HG03025 (cell line): ENCODE measurements at regions not wholly inside any gene's neighbourhood (a gene's known extent, or its start where the extent isn't known, plus 50 kb on each side); places are given as distances from the start of the nearest gene placed in this dataset.

Experiments used
- ATAC-seq: cut with Tn5 transposase; IDR thresholded peaks from one replicate; pipeline ENCODE4 v1.9.1; 2021; ENCODE audit warnings: mild to moderate bottlenecking, moderate library complexity; ENCODE audit not compliant: unreplicated experiment, low FRiP score

DNA sequence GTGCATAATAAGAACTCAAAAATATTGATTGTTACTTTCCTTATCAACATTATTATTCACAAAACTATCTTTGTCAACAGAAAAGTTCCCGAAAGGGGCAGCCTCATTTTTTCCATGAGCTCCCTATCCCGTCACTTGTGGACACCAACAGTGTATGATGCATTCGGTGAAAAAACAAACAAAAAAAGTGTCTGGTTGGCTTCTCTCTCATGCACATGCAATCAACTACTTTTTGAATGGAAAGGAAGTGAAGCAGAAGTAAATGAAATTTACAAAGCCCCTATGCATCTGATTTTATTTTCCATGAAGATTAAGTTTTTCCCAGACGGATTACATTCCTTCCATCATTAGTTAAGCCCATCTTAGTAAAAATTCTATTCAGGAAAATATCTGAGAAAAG, 526.9 kb downstream of the RFC3 start:
- ATAC-seq, result no peak

DNA sequence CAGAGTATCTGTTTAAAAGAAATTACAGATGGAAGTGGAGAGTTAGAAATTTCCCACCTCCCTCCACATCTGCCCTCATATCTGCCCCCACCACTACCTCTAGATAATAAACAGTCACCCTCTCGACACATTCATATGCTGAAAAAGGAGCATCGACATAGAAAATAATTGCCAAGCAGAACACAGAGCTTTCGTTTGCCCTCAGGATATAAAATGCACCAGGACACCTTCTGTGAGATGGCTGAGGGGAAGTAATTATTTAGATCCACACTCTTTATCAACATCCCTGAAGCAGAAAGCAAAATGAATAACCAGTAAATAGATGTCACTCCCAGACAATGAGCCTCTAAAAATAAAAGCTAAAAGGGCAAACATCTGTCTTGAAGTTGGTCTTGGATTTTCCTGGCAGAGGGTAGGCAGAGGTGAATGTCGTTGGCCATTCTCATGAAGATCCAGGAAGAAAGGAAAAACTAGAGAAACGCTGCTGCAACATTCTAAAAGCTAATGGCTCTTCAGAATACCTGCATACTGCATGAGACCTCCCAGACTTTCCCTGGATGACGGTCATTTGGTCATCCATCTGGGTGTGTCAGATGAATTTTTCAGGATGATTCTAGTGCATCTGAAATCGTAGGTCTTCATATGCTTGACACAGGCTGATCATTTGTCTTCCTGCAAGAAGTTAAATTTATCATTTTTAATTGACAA, 527.5 kb downstream of the RFC3 start:
- ATAC-seq, result no peak

DNA sequence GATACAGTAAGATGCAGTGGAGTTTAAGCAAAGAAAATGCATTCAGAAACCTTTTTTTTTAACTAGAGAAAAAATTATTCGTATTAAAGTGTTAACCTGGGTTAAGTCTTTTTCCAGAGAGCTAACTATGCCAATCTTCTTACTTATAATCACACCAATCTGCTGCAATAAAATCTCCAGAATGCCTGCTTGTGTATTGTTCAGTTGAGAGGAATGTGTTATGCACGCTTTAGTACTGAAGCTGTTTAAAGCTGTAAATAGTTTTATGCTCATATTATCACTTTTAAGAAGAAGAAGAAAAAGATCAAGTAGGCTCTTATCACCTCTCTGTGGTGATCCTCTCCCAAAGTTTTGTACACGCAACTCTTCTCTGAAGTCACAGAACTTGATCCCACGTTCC, 528.7 kb downstream of the RFC3 start:
- ATAC-seq, result no peak

DNA sequence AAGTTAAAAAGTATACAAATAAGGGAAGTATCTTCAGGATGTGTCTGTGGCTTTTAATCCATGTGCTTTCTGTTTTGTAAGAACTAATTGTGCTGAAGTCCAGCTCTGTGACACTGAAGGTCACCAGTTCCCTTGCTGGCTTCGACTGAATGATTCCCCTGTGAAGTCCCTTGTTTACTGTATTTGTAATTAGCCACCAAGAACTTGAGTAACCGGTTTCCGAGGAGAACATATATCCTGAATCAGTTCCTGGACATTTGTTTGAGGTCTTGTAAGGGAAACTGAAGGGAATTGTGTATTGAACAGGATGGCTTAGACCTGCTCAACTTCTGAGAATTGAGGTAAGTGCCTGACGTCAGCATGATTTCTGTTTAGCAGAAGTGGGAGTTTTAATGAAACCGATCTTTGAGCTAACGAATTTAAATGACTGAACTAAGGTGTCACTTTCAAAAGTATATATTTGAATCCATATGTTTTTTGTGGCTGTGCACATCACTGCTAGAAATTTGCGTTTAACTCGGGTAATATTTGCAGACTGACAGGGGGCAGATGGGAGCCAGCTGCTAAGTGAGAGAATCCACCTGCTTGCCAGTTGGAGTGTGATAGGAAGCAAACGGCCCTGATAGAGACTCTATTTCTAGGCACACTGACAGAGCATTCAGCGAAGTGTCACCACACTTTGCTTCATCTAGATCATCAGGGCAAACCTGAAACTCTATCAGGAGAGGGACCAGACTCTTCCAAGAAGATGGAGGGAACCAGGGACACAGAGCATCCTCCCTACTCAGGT, 530.0 kb downstream of the RFC3 start:
- ATAC-seq, result no peak

DNA sequence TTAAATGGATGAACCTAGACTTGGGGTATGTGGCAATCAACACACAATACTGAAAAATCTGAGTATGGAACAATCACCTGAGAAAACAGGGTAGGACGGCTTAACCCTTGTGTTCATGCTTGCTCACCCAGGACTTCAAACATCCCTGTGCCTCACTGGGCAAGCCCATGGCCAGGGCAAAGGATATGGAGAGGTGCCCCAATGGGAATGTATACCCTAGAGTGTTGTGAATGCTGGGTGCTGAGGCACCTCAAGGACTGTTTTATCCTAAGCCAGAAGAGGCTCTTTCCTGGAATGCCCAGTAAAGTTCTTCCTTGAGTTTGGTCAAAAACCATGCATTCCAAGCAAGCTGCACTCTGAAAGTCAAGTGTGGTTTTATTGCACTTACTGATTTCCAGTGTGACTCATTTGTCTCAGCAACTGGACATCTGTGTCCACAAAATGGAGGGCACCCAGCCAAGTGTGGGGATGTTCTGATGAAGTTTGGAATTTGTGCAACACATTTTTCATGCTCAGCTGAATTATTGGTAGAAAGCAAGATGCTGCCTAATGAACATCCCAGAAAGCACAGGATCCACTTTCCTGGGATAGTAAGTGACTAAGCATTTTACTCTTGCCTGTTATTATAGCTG, 531.3 kb downstream of the RFC3 start:
- no peak for ATAC-seq

DNA sequence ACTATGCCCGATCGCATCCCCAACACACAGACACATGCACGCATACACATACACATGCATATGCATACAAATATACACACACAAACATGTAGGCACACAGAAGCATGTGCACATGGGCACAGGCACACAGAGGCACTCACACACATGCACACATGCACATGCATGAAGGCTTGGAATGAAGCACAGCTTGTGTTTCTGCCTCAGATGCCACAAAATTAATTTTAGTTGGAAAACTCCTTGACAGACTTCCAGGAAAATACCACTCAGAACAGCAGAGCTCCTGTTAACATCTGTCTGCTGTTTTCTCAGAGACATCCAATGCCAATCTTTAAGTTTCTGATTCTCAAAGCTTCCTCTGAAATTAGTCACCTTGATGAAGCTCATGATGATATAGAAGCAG, 532.7 kb downstream of the RFC3 start:
- ATAC-seq, result no peak

DNA sequence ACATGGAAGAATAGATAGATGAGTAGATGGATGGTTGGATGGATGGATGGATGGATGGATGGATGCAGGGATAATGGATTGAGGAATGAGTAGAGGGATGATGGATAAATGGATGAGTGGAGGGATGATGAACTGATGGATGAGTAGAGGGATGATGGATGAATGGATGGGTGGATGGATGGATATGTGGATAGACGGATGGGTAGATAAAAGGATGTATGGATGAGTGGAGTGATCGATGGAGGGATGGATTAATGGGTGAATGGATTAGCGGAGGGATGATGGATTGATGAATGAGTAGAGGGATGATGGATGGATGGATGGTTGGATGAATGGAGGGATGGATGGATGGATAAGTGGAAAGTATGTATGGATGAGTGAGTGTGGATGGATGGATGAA, 533.2 kb downstream of the RFC3 start:
- ATAC-seq, result no peak

DNA sequence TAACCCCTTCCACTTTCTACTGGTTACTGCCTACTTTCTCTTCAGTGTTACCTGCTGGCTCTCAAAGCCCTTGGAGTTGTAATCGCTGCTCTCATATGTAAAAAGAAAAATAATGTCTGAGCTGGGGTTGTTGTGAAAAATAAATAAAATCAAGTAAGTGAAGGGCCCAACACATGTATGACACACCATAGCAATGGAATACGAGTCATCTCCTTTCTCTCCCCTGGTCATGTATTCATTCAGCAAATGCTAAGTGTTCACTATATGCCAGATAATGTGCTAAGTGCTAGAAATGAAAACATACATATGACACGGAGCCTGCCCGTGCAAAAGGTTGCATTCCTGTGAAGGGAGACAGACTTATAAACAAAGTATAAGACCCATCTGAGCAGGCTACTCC, 535.0 kb downstream of the RFC3 start:
- no peak for ATAC-seq

DNA sequence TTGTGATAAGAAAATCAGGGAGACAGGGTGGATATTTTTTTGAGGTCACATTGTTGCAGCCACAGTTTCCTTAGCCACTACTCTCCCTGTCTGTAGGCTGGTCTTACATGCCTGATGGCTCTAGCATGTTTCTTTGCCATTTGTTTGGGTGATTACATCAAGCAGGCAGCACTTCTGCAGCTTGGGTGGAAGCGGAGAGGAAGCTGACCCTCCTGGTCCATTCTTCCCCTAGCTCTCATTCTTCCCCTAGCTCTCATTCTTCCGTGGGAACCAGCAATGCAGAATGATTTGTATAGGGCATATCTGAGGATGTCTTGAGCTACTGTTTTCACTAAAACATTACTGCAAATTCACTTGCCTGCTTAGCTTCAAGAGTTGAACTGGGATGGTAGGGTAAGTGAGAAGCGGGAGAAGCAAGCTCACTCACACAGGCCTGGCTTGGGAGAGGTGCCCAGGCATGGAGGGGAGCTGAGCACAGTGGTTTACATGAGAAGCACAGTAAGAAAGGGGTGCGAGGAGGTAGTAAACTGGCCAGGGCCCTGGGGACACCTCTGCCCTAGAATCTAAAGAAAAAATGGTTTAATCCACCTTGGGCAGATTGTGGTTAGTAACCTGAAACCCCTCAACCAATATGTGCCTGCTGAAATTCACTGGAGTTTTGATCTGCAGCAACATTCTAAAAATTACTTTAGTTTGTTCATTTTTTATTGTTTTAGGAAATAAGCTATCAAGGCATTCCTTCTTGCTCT, 538.9 kb downstream of the RFC3 start:
- no peak for ATAC-seq

DNA sequence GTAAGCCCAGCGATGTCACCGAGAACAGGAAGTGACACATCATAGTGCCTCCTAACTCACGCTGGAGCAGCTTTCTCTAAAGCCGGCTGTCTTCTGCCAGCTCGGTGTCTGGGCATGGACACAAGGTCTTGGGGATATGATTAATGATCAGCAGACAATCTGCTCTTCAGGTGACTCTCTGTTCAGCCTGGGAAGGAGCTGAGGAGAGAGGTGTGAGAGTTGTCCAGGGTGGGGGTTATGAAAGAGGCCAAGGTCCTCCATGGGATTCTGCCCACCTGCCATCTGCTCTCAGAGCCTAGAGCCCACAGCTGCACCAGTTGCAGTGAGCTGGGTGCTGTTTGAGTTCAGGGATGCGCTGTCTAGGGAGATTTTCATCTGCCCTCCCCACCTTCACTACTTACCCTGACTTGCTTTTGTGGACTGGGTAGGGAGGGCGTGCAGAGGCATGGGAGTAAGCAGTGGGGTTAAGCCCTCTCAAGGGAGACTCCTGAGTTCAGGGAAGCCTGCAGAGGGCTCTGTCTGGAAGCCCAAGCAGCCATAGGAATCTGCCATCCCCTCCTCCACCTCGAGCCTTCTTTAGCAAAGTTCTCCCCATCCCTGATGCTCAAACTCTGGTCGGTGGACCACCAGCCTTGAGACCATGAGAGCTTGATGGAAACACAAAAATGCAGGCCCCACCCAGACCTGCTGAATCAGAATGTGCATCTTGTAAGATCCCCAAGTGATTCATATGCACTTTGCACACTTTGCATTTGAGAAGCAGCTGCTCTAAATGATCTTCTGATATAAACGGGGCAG, 539.7 kb downstream of the RFC3 start:
- ATAC-seq, result no peak

DNA sequence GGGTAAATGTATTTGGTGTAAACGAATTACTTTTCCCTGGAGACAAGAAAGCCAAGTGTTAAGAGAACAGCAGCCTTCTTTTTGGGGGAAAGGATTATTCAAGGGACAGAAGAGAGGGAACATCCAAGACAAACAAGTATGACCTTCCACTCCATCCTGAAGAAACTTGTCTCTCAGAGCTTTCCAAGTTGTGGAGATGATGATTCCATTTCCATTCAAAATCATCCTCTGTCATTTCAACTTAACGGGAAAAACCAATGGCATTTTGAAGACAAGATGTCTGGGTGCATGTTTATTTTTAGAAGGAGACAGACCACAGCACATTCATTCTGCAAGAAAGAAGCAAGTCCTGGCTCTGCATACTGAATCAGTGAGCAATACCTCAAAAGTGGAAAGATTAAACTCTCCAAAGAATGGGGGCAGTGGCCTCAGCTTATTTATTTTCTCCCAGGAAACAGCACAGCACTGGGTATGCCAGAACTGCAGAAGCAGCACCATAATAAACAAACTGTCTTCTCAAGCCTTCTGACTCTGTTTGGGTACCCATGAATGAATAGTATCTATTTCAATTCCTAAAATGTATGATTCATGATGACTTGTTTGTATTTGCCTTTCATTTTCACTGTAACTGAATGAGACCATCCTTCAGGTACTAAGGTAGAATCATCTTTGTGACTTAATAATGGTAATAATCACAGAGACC, 541.0 kb downstream of the RFC3 start:
- no peak for ATAC-seq

DNA sequence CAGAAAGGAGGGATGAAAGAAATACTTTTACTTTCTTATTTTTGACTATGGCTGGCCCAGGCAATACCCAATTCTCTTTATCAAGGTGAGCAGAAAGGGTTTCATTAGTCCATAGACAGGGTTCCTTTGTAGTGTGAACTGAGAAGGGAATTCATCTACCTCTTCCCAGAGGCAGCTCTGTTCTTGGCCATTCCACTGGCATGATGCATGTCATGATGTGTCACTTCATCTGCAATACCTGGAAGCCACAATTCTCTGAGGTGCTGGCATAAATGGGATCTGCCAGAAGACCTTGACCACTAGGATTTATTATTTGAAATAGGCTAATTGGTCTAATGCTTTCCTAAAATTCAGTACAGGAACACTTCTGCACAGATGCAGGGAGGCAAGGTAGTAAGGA, 542.8 kb downstream of the RFC3 start:
- no peak for ATAC-seq

DNA sequence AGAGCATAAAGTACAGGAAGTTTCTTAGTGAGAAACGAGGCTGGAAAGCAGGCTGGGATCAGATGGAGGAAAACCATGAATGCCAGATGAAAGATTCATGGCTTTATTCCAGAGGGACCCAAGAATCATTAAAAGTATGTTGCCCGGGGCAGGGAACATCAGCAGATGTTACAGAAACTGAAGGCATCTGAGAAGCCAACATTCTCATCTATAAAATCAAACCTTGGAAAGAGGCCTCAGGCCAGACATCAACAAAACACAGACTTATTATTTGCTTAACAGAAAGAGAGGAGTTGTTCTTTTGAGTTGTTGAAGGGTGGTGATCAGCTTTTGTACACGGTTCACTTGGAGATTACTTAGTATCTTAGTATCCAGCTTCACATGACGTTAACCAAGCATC, 543.6 kb downstream of the RFC3 start:
- no peak for ATAC-seq

DNA sequence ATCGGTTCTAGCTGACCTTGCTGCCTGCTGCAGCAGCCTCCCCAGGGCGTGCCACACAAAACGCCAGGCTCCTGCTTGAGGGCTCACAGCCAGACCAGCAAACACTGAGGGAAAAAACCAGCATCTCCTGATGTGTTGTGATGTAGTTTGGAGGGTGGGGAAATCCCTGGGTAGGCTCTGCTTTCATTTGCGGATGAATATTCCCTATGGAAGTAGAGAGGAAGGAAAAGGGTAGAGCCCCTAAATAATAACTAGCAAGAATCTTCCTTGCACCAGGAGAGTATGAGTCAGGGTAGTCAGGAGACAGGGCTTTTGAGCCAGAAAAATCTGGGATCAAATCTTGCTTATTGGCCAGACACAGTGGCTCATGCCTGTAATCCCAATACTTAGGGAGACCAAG, 545.3 kb downstream of the RFC3 start:
- ATAC-seq, result no peak

DNA sequence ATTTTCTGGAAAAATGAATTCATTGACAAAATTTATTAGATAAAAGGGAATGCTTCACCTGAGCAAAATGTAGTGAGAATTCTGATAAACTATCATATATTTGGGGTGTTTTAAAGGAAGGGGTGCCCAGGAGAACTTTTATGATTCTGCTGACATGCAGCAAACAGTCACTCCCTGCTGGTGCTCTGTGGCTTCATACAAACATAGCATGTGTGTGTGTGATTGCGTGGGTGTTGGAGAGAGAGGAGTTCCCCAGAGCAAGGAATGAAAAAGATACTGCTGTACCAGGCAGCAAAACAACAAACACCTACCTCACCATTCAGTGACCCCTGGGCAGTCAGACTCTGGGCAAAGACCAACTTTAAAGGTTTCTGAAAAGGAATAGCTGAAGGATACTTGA, 546.7 kb downstream of the RFC3 start:
- ATAC-seq, result no peak

DNA sequence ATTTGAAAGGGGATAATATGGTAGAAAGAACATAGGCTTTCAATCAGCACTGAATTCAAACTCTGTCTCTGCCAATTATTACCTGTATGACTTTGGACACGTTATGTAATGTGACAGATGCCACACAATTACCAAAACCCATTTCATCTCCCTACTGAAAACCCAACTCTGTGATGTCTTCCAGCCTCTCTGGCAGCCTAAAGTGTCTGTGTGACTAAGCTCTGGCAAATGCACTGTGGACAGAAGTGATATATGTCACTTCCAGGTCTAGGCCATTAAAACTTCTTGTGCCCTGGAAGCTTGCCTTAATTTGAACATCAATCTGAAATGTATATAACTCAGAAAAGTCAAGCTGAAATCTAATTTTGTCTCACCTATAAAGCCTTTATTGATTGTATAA, 552.0 kb downstream of the RFC3 start:
- ATAC-seq, result no peak

DNA sequence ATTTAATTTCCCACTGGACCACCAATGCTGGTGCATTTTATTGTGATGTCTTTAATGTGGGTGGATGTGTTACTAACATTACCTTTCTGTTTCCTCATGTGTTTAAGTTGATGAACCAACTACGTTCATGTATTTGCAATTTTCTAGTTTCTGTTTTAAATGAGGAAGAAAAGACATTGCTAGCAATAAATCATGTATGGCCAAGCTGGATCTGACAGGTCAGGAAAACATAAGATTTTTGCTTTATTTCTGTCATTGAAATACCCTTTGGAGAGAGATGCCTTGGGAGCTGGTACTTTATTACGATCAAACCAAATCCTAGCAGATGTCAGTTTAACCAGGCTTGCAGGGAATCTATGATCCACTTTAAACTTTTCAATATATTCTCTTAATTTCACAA, 553.2 kb downstream of the RFC3 start:
- no peak for ATAC-seq

DNA sequence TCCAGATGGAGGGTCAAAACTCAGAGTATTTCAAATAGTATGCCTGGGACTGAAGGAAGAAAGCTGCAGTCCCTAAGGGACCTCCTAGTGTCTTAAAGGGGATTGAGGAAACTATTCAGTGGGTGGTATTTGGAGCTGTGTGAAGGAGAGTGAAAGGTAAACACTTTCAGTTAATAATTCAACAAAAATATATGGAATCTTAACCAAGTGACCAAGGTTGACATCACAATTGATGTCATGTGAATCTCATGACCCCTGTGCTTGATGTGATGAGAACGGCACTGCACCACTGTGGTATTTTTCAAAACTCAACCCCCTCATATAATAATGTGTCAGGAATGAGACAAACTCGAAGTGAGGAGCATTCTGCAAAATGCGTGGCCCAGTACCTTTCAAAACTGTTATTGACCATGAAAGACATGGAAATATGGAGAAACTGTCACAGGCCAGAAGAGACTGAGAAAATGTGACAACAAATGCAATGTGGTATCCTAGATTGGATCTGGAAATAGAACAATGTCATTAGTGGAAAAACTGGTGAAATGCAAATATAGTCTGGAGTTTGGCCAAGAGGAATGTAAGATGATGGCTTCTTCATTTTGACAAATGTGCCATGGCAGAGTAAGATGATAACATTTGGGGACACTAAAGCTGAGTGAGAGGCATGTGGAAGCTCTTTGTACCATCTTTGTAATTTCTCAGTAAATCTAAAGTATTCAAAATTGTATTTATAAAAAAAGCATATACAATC, 553.9 kb downstream of the RFC3 start:
- ATAC-seq, result no peak

DNA sequence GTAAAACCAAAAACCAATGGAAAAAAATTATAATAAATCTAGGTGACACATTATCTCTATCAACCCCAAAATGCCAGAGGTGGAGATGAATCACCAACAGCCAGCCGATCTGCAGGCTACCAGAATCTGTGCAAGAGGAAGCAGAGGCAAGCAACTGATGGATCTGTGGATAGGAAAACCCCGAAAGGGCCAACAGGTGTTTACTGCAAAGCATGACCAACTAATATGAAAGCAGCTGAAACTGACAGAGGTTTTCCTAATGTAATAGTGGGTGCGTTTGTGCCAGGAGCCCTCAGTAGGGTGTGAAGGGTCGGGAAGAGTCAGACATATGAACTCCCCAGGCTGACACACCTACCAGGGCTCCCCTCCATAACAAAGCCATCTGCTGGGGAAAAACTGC, 554.6 kb downstream of the RFC3 start:
- no peak for ATAC-seq
